Liver (tissue), 8 donors: ENCODE measurements at regions not wholly inside any gene's neighbourhood (a gene's known extent, or its start where the extent isn't known, plus 50 kb on each side); places are given as distances from the start of the nearest gene placed in this dataset.

Experiments
- DNase-seq: peaks from one replicate; pipeline ENCODE4 v3.0.0-alpha.2; 2017; ENCODE audit warnings: low spot score
- H3K27ac ChIP-seq, 2 donors: one replicate each; pipeline ENCODE4 v1.7.0; 2013; ENCODE audit warnings: inconsistent platforms in 2 of 2, low read length in 2 of 2, control low read depth in 1 of 2, low read depth in 1 of 2, mild to moderate bottlenecking in 1 of 2
- H3K27me3 ChIP-seq, 4 donors: one replicate each; pipeline versions ENCODE4 v1.6.1 to v1.7.0; 2013; ENCODE audit warnings: low read length in 3 of 4, inconsistent platforms in 1 of 4, mild to moderate bottlenecking in 1 of 4, moderate library complexity in 1 of 4; ENCODE audit not compliant: control insufficient read depth in 4 of 4, insufficient read depth in 4 of 4
- H3K36me3 ChIP-seq, 4 donors: one replicate each; pipeline versions ENCODE4 v1.6.1 to v1.7.0; 2013; ENCODE audit warnings: low read length in 3 of 4, mild to moderate bottlenecking in 3 of 4, low read depth in 1 of 4, moderate library complexity in 1 of 4; ENCODE audit not compliant: control insufficient read depth in 4 of 4, insufficient read depth in 3 of 4
- H3K4me1 ChIP-seq, 4 donors: one replicate each; pipeline versions ENCODE4 v1.6.1 to v1.7.0; 2013; ENCODE audit warnings: low read length in 3 of 4, mild to moderate bottlenecking in 3 of 4, moderate library complexity in 1 of 4; ENCODE audit not compliant: control insufficient read depth in 4 of 4, insufficient read depth in 4 of 4
- H3K4me3 ChIP-seq, 3 donors: one replicate each; pipeline versions ENCODE4 v1.6.1 to v1.7.0; 2013; ENCODE audit warnings: low read length in 3 of 3, control low read depth in 1 of 3, low read depth in 1 of 3, mild to moderate bottlenecking in 1 of 3
- H3K9ac ChIP-seq, 2 donors: one replicate each; pipeline ENCODE4 v1.7.0; 2013; ENCODE audit warnings: low read length in 2 of 2, mild to moderate bottlenecking in 2 of 2, moderate library complexity in 2 of 2, control low read depth in 1 of 2, low read depth in 1 of 2
- H3K9me3 ChIP-seq, 4 donors: one replicate each; pipeline versions ENCODE4 v1.6.1 to v1.7.0; 2013; ENCODE audit warnings: low read length in 3 of 4; ENCODE audit not compliant: control insufficient read depth in 4 of 4
- ATF3 ChIP-seq: IDR thresholded peaks from 2 replicates; pipeline ENCODE4 v1.6.1; 2016; ENCODE audit warnings: antibody characterized with exemption
- CTCF ChIP-seq: fragments of 150-350 bp; IDR thresholded peaks from 2 replicates; pipeline ENCODE4 v1.5.1; 2017; ENCODE audit warnings: improper control_type of control experiment, low read depth, low read length; ENCODE audit not compliant: missing input control
- EGR1 ChIP-seq, 2 donors: IDR thresholded peaks; 2 replicates each; pipeline ENCODE4 v1.6.1; 2016 to 2018; ENCODE audit warnings: antibody characterized with exemption in 2 of 2, low read depth in 2 of 2
- FOXA1 ChIP-seq: IDR thresholded peaks from 2 replicates; pipeline ENCODE4 v1.6.1; 2016; ENCODE audit warnings: antibody characterized with exemption
- FOXA2 ChIP-seq: IDR thresholded peaks from 2 replicates; pipeline ENCODE4 v1.6.1; 2016; ENCODE audit warnings: antibody characterized with exemption
- GABPA ChIP-seq, 2 donors: IDR thresholded peaks in 1 of 2; conservative IDR thresholded peaks in 1 of 2; 2 replicates each; pipeline ENCODE4 v1.6.1; 2016; ENCODE audit warnings: antibody characterized with exemption in 2 of 2, mild to moderate bottlenecking in 1 of 2, moderate library complexity in 1 of 2
- HNF4A ChIP-seq, 2 donors: conservative IDR thresholded peaks; 2 replicates each; pipeline ENCODE4 v1.6.1; 2016; ENCODE audit warnings: antibody characterized with exemption in 2 of 2, mild to moderate bottlenecking in 2 of 2
- HNF4G ChIP-seq: IDR thresholded peaks from 2 replicates; pipeline ENCODE4 v1.6.1; 2016; ENCODE audit warnings: antibody characterized with exemption
- JUND ChIP-seq, 2 donors: IDR thresholded peaks; 2 replicates each; pipeline ENCODE4 v1.6.1; 2016; ENCODE audit warnings: antibody characterized with exemption in 2 of 2
- MAX ChIP-seq: IDR thresholded peaks from 2 replicates; pipeline ENCODE4 v1.6.1; 2016; ENCODE audit warnings: antibody characterized with exemption
- NR2F2 ChIP-seq: IDR thresholded peaks from 2 replicates; pipeline ENCODE4 v1.6.1; 2016; ENCODE audit warnings: antibody characterized with exemption
- RAD21 ChIP-seq, 2 donors: IDR thresholded peaks; 2 replicates each; pipeline ENCODE4 v1.6.1; 2016; ENCODE audit warnings: antibody characterized with exemption in 2 of 2, mild to moderate bottlenecking in 2 of 2
- REST ChIP-seq: IDR thresholded peaks from 2 replicates; pipeline ENCODE4 v1.6.1; 2016; ENCODE audit warnings: antibody characterized with exemption, mild to moderate bottlenecking
- RXRA ChIP-seq, 2 donors: IDR thresholded peaks; 2 replicates each; pipeline ENCODE4 v1.6.1; 2017 to 2018; ENCODE audit warnings: antibody characterized with exemption in 2 of 2, mild to moderate bottlenecking in 1 of 2
- SP1 ChIP-seq: IDR thresholded peaks from 2 replicates; pipeline ENCODE4 v1.6.1; 2018; ENCODE audit warnings: antibody characterized with exemption, mild to moderate bottlenecking
- TAF1 ChIP-seq: conservative IDR thresholded peaks from 2 replicates; pipeline ENCODE4 v1.6.1; 2016; ENCODE audit warnings: antibody characterized with exemption, mild to moderate bottlenecking
- ZBTB33 ChIP-seq: IDR thresholded peaks from 2 replicates; pipeline ENCODE4 v1.6.1; 2016; ENCODE audit warnings: antibody characterized with exemption
- WGBS: extraction: QIAGEN DNeasy Blood & Tissue Kit; methylation state at CpG from one replicate; pipeline ENCODE4 v1.1.7; 2013; 5-methylcytosine and 5-hydroxymethylcytosine counted together
- donor health status: healthy.
- donor health status: healthy.
- donor health status: healthy.
- donor health status: healthy.
- donor health status: healthy.

- no peaks in the 10 kb centered on the region for H3K27me3 ChIP-seq
- H3K27ac ChIP-seq: no peak overlapping the region
- no peak for DNase-seq
- no peaks in the 10 kb centered on the region for H3K36me3 ChIP-seq
- no peak overlapping the region for H3K4me3 ChIP-seq
- TF ChIP-seq JUND (IDR thresholded peaks at IDR 0.05) (no peak), TAF1 (no peak), SP1 (no peak), GABPA (IDR thresholded peaks at IDR 0.05 in 1 of 2, conservative IDR thresholded peaks at IDR 0.05 in 1 of 2) (no peak), NR2F2 (no peak), FOXA1 (no peak), EGR1 (IDR thresholded peaks at IDR 0.05; ENCODE audit: low read depth in 2 of 2) (no peak), REST (no peak), ZBTB33 (no peak), MAX (no peak), CTCF (no peak), RAD21 (IDR thresholded peaks at IDR 0.05) (no peak), FOXA2 (no peak), ATF3 (no peak), HNF4G (no peak), RXRA (IDR thresholded peaks at IDR 0.05) (no peak), HNF4A (conservative IDR thresholded peaks at IDR 0.05) (no peak)
- no peaks in the 10 kb centered on the region for H3K9me3 ChIP-seq
- no peak overlapping the region for H3K9ac ChIP-seq
- 79% methylated on average over 2 of the region's 2 CpGs for WGBS
- H3K4me1 ChIP-seq: no peaks in the 10 kb centered on the region
Measured at GRCh38 chr3:167187221-167187620, 192.9 kb downstream of the ZBBX start.

- H3K27ac ChIP-seq: no peak overlapping the region
- no peak overlapping the region for H3K9ac ChIP-seq
- H3K36me3 ChIP-seq: no peaks in the 10 kb centered on the region
- no peaks in the 10 kb centered on the region for H3K9me3 ChIP-seq
- no peaks in the 10 kb centered on the region for H3K27me3 ChIP-seq
- no peaks in the 10 kb centered on the region for H3K4me1 ChIP-seq
- 70% methylated on average over 3 of the region's 3 CpGs for WGBS
- no peak for TF ChIP-seq JUND (IDR thresholded peaks at IDR 0.05)
- peak; percentile 25 for TF ChIP-seq CTCF
- no peak for TF ChIP-seq SP1
- TF ChIP-seq RAD21 (IDR thresholded peaks at IDR 0.05): peak; percentile 35
- no peak for TF ChIP-seq ATF3
- H3K4me3 ChIP-seq: no peak overlapping the region
- no peak for DNase-seq
Measured at GRCh38 chr3:167184511-167184910, 195.6 kb downstream of the ZBBX start.
